Epidermal melanocyte (primary cell): ENCODE measurements at regions not wholly inside any gene's neighbourhood (a gene's known extent, or its start where the extent isn't known, plus 50 kb on each side); places are given as distances from the start of the nearest gene placed in this dataset.

Experiments used
- DNase-seq: peaks from one replicate; pipeline ENCODE4 v3.0.0; 2011; ENCODE audit warnings: low spot score; ENCODE audit not compliant: insufficient read length

GRCh38 chr5:27388755-27389154 lies 350.4 kb upstream of the CDH9 start:
- no peak for DNase-seq

- no peak for DNase-seq
These were observed 349.2 kb upstream of the CDH9 start for GRCh38 chr5:27387535-27388073.

GRCh38 chr5:27381686-27382085 lies 343.3 kb upstream of the CDH9 start:
- DNase-seq, result no peak

GRCh38 chr5:27377626-27378025 lies 339.2 kb upstream of the CDH9 start:
- DNase-seq, result no peak

- DNase-seq, result no peak
These were observed 315.6 kb upstream of the CDH9 start for GRCh38 chr5:27353970-27354369.

- DNase-seq, result no peak
These were observed 315.2 kb upstream of the CDH9 start for GRCh38 chr5:27353540-27353939.

- DNase-seq, result no peak
These were observed 303.0 kb upstream of the CDH9 start for GRCh38 chr5:27341342-27341741.

GRCh38 chr5:27336817-27337216 lies 298.4 kb upstream of the CDH9 start:
- DNase-seq, result no peak

GRCh38 chr5:27328480-27328879 lies 290.1 kb upstream of the CDH9 start:
- no peak for DNase-seq

GRCh38 chr5:27325513-27325912 lies 287.1 kb upstream of the CDH9 start:
- DNase-seq, result no peak

GRCh38 chr5:27318701-27319100 lies 280.3 kb upstream of the CDH9 start:
- DNase-seq, result no peak

- no peak for DNase-seq
These were observed 277.9 kb upstream of the CDH9 start for GRCh38 chr5:27316271-27316650.

GRCh38 chr5:27315363-27316270 lies 277.2 kb upstream of the CDH9 start:
- DNase-seq, result no peak

GRCh38 chr5:27313549-27313948 lies 275.2 kb upstream of the CDH9 start:
- DNase-seq, result no peak

GRCh38 chr5:27312291-27312893 lies 274.0 kb upstream of the CDH9 start:
- no peak for DNase-seq

- DNase-seq, result no peak
These were observed 273.2 kb upstream of the CDH9 start for GRCh38 chr5:27311544-27311943.

- DNase-seq, result no peak
These were observed 269.8 kb upstream of the CDH9 start for GRCh38 chr5:27308153-27308552.

GRCh38 chr5:27290172-27290571 lies 251.8 kb upstream of the CDH9 start:
- DNase-seq, result no peak

GRCh38 chr5:27276119-27276518 lies 237.7 kb upstream of the CDH9 start:
- DNase-seq, result no peak

- DNase-seq, result no peak
These were observed 237.0 kb upstream of the CDH9 start for GRCh38 chr5:27275345-27275744.

- no peak for DNase-seq
These were observed 231.4 kb upstream of the CDH9 start for GRCh38 chr5:27269766-27270165.

GRCh38 chr5:27267209-27267824 lies 228.9 kb upstream of the CDH9 start:
- DNase-seq, result no peak
